Thyroid gland (tissue), 4 donors: ENCODE measurements at regions not wholly inside any gene's neighbourhood (a gene's known extent, or its start where the extent isn't known, plus 50 kb on each side); places are given as distances from the start of the nearest gene placed in this dataset.

Experiments
- DNase-seq, 2 donors: peaks; one replicate each; pipeline ENCODE4 v3.0.0-alpha.2; 2019
- H3K27ac ChIP-seq, 3 donors: fragments of 200-600 bp; sonication (generic); 1 replicate in 2 of 3; 2 replicates in 1 of 3; pipeline ENCODE4 v1.5.1; 2016 to 2019; ENCODE audit warnings: mild to moderate bottlenecking in 1 of 3, moderate library complexity in 1 of 3
- H3K27me3 ChIP-seq: fragments of 200-600 bp; sonication (generic); one replicate; pipeline ENCODE4 v1.5.1; 2019
- H3K36me3 ChIP-seq, 2 donors: fragments of 200-600 bp; sonication (generic); one replicate each; pipeline ENCODE4 v1.5.1; 2016 to 2019
- H3K4me1 ChIP-seq, 2 donors: fragments of 200-600 bp; sonication (generic); one replicate each; pipeline ENCODE4 v1.5.1; 2017 to 2019
- H3K4me3 ChIP-seq, 3 donors: fragments of 200-600 bp; sonication (generic); replicated peaks in 1 of 3; 1 replicate in 2 of 3; 2 replicates in 1 of 3; pipeline ENCODE4 v1.5.1; 2016; ENCODE audit warnings: mild to moderate bottlenecking in 1 of 3
- H3K9me3 ChIP-seq: fragments of 200-600 bp; sonication (generic); one replicate; pipeline ENCODE4 v1.5.1; 2017
- POLR2A ChIP-seq, 2 donors: fragments of 450-650 bp; IDR thresholded peaks; one replicate each; pipeline ENCODE4 v1.6.1; 2017; ENCODE audit warnings: antibody characterized with exemption in 2 of 2, mild to moderate bottlenecking in 2 of 2, moderate library complexity in 1 of 2
- WGBS, 2 donors: methylation state at CpG; one replicate each; pipeline ENCODE4 v1.1.5; 2017; 5-methylcytosine and 5-hydroxymethylcytosine counted together
- intact Hi-C: fragments of 100-400 bp; cut with DNase I; formaldehyde crosslinking; loops from one replicate; pipeline ENCODE4 v1.15.1; 2023
- TF ChIP-seq, protein P1 (sequence below), 6 experiments: fragments of 200-600 bp in 3 of 6; fragments of 450-650 bp in 3 of 6; sonication (generic) in 3 of 6; IDR thresholded peaks; one replicate each; pipeline ENCODE4 v1.5.1; 2016 to 2019; ENCODE audit warnings: antibody characterized with exemption in 6 of 6, mild to moderate bottlenecking in 2 of 6, inconsistent platforms in 1 of 6, moderate library complexity in 1 of 6

DNA sequence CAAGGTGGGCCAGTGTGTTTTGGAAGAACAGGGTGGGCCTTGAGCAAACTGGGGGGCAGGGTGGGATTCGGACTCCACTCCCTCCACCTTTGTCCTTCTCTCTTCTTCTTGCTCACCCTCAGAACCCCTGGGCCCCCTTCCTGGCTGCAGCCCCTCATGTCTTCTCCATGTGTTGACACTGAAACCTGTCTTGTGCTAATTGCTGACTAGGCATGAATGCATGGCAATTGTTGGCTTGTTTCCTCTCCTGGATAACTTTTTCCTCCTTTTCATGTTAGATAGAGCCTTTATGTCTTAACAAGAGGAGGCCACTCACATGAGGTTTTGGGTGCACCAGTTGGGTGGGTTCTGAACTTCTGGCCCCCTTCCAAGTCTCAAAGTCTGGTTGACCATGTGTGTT, 181.6 kb upstream of the MKI67 start:
- WGBS, 2 donors, result 84 to 86% methylated on average over 1 of the region's 1 CpG
- Histone ChIP-seq H3K27ac (no peak overlapping the region), H3K4me1 (no peaks in the 10 kb centered on the region), H3K36me3 (no peaks in the 10 kb centered on the region), H3K9me3 (no peaks in the 10 kb centered on the region), H3K27me3 (no peaks in the 10 kb centered on the region), H3K4me3 (no peak overlapping the region)
- no peak for DNase-seq
- TF ChIP-seq POLR2A (IDR thresholded peaks at IDR 0.05), result no peak
- TF ChIP-seq, protein P1, sequence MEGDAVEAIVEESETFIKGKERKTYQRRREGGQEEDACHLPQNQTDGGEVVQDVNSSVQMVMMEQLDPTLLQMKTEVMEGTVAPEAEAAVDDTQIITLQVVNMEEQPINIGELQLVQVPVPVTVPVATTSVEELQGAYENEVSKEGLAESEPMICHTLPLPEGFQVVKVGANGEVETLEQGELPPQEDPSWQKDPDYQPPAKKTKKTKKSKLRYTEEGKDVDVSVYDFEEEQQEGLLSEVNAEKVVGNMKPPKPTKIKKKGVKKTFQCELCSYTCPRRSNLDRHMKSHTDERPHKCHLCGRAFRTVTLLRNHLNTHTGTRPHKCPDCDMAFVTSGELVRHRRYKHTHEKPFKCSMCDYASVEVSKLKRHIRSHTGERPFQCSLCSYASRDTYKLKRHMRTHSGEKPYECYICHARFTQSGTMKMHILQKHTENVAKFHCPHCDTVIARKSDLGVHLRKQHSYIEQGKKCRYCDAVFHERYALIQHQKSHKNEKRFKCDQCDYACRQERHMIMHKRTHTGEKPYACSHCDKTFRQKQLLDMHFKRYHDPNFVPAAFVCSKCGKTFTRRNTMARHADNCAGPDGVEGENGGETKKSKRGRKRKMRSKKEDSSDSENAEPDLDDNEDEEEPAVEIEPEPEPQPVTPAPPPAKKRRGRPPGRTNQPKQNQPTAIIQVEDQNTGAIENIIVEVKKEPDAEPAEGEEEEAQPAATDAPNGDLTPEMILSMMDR (IDR thresholded peaks at IDR 0.05), result no peak
- intact Hi-C loops, result no loop called here

DNA sequence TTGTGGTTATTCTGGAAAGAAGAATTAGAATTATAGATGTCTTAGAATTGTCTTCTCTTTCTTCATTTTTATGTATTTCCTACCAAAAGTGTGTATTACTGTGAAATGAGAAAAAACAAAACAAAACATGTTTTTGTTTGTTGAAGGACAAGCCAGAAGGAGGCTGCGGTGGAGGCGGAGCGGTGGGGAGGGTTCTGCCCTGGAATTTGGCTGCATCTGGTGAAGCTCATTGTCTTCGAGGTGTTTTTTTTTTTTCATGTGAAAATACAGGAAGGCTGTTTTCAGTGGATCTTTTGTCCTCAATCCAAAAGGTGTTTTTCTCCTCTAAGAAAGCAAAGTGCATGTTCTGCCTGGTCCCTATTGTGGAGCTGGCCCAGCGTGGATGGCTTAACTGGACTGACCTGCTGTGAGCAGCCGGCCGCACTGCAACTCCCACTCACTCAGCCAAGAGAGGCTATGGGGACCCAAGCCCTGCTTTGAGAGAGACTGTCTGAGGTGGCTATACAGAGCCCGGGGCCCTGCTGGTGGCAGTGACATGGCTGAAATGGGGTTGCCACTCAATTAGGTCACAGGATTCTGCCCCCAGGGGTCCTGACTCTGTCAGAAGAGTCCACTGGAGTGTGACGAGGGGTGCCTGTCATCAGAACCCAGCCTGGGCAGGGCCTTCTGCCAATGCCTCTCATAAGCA, 184.9 kb upstream of the MKI67 start:
- Histone ChIP-seq H3K27ac (no peak overlapping the region), H3K4me1 (no peaks in the 10 kb centered on the region), H3K9me3 (no peaks in the 10 kb centered on the region), H3K27me3 (no peaks in the 10 kb centered on the region), H3K36me3 (no peaks in the 10 kb centered on the region), H3K4me3 (no peak overlapping the region)
- TF ChIP-seq, protein P1 (IDR thresholded peaks at IDR 0.05), result no peak
- no peak for TF ChIP-seq POLR2A (IDR thresholded peaks at IDR 0.05)
- intact Hi-C loops, result no loop called here
- peak; percentile 7 to 10 for DNase-seq
- 42 to 59% methylated on average over 8 of the region's 9 CpGs for WGBS, 2 donors

DNA sequence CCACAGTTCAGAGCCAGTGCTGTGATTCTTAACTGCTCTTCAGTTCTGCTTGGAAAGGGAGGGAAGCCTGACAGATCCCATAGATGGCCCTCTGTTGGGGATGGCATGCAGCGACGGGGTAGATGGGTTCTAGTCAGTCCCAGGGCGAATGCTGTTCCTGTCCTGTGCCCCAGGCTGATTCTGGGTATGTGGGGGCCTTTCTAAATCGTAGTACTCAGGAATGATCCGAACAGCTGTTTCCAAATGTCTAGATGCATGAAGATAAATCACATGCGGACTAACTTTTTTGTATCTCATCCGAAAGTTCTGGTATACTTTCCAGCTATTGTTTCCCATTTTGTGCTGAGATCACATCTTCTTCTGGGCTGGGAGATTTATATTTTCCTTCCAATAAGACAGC, 186.0 kb upstream of the MKI67 start:
- TF ChIP-seq, protein P1 (IDR thresholded peaks at IDR 0.05), result no peak
- no peak for TF ChIP-seq POLR2A (IDR thresholded peaks at IDR 0.05)
- Histone ChIP-seq H3K36me3 (no peaks in the 10 kb centered on the region), H3K9me3 (no peaks in the 10 kb centered on the region), H3K27ac (no peak overlapping the region), H3K4me3 (no peak overlapping the region), H3K27me3 (no peaks in the 10 kb centered on the region), H3K4me1 (no peaks in the 10 kb centered on the region)
- intact Hi-C loops, result no loop called here
- no peak for DNase-seq
- 94 to 95% methylated on average over 7 of the region's 7 CpGs for WGBS, 2 donors

DNA sequence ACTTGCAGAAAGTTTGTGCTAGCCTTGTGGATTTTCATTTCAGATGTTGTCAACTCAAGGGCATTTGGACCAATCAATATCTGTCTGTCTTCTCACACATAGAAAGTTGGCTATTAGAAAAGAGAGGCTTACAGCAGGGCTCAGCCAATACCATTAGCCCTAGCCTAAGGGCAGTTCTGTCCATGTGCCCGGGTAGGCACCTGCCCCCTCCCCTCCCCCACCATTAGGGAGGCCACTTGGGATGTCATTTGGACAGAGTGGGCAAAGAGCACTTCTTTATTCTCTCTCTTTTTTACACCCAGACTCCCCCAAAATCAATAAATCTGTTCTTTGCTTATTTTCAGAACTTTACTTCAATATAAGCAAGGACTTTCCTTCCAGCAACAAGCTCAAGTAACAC, 188.5 kb upstream of the MKI67 start:
- TF ChIP-seq, protein P1 (IDR thresholded peaks at IDR 0.05), result no peak
- TF ChIP-seq POLR2A (IDR thresholded peaks at IDR 0.05), result no peak
- Histone ChIP-seq H3K9me3 (no peaks in the 10 kb centered on the region), H3K27me3 (no peaks in the 10 kb centered on the region), H3K27ac (no peak overlapping the region), H3K36me3 (no peaks in the 10 kb centered on the region), H3K4me1 (no peaks in the 10 kb centered on the region), H3K4me3 (no peak overlapping the region)
- DNase-seq, result no peak
- WGBS, 2 donors, result 55 to 68% methylated on average over 1 of the region's 1 CpG
- intact Hi-C loops, result no loop called here

DNA sequence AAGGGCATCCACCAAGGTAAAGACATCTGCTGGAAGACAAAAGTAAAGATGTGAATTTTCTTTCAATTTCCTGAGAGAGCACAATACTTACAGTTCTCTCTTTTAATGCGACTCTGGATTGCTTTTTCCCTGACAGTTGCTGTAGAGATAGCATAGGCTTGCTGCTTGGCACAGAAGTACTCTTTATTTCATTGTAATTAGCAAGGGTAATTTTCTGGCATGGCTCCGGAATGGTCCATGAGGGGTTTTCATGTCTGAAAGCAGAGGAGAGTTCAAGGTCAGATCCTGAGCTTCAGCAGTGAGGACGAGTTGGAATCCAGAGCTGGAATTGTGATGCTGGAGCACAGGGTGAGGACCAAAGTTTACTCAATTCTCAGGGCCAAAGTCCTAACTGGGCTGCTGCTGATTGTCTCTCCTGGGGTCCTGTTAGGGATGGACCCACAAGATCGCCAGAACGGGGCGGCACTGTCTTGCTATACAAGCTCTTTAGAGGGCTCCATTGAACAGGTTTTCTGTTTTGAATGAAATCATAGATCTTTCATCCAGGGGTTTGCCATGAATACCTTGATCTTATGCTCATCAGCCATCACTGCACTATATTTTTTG, 190.0 kb upstream of the MKI67 start:
- no peak for TF ChIP-seq POLR2A (IDR thresholded peaks at IDR 0.05)
- TF ChIP-seq, protein P1 (IDR thresholded peaks at IDR 0.05), result no peak
- no peak overlapping the region for H3K4me3 ChIP-seq
- H3K4me1 ChIP-seq, result no peaks in the 10 kb centered on the region
- no peak for DNase-seq
- H3K27ac ChIP-seq, result no peak overlapping the region
- 83 to 91% methylated on average over 6 of the region's 6 CpGs for WGBS, 2 donors
- no peaks in the 10 kb centered on the region for H3K27me3 ChIP-seq
- no peaks in the 10 kb centered on the region for H3K9me3 ChIP-seq
- intact Hi-C loops, result no loop called here
- no peaks in the 10 kb centered on the region for H3K36me3 ChIP-seq
